RCC 7860 (cell line): ENCODE measurements at regions not wholly inside any gene's neighbourhood (a gene's known extent, or its start where the extent isn't known, plus 50 kb on each side); places are given as distances from the start of the nearest gene placed in this dataset.
"Not testable (repeated sequence)": the region's sequence is repeated elsewhere in the genome, so short reads cannot be mapped to it uniquely, and the experiment has no call there.

ENCODE experiments used
- DNase-seq: peaks from one replicate; pipeline ENCODE4 v3.0.0-alpha.2; 2015; ENCODE audit warnings: low spot score
- FAIRE-seq: peaks from 2 replicates; lab custom pipeline; 2012; peaks lifted over from hg19 to GRCh38; lab: Jason Lieb, UNC

DNA sequence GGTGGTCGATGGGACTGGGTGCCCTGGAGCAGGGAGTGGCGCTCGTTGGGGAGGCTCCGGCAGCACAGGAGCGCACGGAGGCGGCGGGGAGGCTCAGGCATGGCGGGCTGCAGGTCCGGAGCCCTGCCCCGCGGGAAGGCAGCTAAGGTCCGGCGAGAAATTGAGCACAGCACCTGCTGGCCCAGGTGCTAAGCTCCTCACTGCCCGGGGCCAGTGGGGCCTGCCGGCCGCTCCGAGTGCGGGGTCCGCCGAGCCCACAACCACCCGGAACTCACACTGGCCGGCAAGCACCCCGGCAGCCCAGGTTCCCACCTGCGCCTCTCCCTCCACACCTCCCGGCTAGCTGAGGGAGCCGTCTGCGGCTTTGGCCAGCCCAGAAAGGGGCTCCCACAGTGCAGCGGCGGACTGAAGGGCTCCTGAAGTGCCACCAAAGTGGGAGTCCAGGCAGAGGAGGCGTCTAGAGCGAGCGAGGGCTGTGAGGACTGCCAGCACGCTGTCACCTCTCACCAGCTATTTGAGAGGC is 88.8 kb upstream of the EEF2KMT start:
- DNase-seq = no peak
- FAIRE-seq = no peak

DNA sequence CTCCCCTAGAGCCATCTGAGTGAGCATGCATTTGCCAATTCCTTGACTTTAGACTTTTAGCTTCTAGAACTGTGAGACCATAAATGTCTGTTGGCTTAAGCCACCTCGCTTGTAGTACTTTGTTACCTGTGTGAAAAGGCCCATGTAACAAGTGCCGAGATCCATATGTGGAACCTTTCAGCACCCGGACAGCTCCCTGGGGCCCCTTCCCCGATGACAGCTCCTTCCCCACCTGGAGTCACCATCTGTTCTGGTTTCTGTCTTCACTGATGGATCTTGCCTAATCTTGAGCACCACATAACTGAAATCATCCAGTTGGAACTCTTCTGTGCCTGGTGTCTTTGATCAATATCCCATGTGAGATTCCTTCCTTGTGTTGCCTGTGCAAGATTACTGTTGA is 78.9 kb upstream of the EEF2KMT start:
- no peak for DNase-seq
- FAIRE-seq = no peak

DNA sequence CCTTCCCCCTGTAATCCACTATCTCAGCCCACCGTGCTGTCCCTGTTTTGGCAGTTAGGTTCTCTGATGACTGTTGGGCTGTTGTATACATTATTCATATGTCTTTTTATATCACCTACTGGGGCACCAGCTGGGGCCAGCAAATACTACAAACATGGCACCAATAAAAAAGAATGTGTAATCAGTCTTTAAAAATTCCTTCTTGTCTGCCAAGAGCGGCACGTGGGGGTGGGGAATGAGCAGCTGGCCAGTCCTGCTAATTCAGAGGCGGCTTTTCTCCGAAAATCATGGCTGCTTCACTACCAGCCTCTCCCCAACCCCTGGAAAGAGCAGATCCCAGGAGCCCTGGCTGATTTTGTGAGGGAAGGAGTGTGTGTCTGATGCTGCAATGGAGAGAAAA is 77.7 kb upstream of the EEF2KMT start:
- DNase-seq = no peak
- no peak for FAIRE-seq

DNA sequence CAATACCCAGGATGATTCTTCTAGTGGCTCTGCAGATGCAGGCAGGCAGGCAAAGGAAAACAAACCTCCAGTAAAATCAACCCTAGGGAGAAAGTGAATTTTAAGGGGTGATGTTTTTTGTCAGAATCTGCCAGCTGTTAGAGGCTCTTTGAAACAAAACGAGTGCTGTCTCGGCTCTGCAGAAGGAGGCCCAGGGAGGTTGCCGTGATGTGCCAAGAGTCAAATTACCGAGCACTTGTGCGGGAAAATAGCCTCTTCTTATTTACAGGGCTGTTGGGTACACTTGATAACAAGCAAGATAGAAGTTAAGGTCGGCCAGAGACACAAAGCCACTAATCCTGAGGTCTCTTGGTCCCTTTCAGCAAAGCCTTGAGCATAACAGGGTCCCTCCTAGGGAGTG is 68.9 kb upstream of the EEF2KMT start:
- FAIRE-seq = no peak
- no peak for DNase-seq

DNA sequence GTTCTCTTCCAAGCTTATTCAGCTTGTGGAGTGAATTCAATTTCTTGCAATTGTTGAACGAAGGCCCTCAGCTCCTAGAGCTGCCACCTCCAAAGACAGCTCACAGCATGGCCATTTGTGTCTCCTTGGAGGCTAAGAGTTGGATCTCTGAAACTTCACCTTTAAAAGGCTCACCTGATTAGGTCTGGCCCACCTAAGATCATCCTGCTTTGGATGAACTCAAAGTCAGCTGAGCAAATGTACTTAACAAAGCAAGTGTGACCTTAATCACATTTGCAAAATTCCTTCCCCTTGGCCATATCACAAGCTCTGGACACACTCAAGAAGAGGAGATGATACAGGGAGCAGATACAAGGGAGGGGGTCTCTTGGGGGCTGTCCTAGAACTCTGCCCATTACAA is 67.8 kb upstream of the EEF2KMT start:
- DNase-seq, FAIRE-seq: not testable (repeated sequence)

DNA sequence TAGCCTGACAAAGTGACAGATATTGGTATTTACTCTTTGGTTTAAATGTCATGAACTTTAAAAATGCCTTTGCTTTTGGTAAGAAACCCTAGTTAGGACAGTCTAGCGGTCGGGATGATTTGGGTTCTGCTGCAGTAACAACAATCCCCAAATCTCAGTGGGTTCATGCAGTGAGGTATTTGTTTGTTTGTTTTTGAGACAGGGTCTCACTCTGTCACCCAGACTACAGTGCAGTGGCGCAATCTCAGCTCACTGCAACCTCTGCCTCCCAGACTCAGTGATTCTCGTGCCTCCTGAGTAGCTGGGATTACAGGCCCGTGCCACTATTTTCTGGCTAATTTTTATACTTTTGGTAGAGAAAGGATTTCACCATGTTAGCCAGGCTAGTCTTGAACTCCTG is 65.2 kb upstream of the EEF2KMT start:
- DNase-seq, FAIRE-seq: not testable (repeated sequence)

DNA sequence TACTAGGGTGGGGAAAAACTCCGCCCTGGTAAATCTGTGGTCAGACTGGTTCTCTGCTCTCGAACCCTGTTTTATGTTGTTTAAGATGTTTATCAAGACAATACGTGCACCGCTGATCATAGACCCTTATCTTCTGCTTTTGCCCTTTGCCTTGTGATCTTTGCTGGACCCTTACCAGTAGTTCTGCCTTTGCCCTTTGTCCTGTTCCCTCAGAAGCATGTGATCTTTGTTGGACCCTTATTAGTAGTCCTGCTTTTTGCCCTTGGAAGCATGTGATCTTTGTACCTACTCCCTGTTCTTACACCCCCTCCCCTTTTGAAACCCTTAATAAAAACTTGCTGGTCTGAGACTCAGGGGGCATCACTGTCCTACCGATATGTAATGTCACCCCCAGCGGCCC is 64.3 kb upstream of the EEF2KMT start:
- not testable (repeated sequence) for FAIRE-seq, DNase-seq

DNA sequence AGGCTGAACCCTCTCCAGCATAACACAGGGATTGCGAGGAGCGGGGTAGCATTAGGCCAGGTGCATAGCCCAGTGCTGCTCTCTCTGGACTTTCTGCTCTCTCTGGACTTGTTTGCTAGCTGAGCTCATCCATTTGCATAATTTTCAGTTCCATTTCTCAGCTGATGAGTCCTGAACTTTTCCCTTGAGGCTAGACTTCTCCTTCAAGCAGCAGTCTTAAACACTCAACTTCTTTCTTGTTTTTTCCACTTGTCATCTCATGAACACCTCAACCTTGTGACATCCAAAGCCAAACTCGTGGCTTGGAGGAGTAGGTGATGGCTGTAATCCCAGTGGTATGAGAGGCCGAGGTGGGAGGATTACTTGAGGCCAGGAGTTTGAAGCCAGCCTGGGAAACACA is 62.4 kb upstream of the EEF2KMT start:
- not testable (repeated sequence) for DNase-seq, FAIRE-seq

DNA sequence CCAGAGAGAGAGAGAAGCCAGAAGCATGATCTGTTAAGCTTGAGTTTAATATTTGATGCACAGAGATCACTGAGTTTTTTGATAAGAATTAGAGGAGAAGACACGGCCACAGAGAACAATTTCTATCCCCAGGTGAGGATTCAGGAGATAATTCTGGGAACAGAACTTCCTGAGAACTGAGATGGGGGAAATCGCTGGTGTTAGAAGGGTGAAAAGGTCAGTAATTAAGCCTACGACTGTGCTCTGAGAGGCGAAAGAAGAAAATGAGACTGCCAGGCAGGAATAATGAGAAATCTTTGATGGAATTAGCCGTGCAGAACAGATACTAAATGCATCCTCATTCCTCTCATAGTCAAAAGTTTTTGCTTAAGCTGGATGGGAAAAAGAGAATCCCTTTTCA is 61.9 kb upstream of the EEF2KMT start:
- FAIRE-seq, DNase-seq: not testable (repeated sequence)

DNA sequence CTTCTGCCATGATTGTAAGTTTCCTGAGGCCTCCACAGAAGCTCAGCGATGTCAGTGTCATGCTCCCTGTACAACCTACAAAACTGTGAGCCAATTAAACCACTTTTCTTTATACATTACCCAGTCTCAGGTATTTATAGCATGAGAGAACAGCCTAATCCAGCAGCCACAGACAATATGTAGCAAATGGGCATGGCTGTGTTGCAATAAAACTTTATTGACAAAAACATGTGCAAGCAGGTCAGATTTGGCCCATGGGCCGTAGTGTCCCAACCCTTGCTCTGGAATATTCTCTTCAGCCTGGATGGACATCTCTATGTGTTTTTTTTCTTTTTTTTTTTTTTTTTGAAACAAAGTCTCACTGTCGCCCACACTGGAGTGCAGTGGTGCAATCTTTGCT is 60.9 kb upstream of the EEF2KMT start:
- FAIRE-seq (no peak), DNase-seq (no peak)

DNA sequence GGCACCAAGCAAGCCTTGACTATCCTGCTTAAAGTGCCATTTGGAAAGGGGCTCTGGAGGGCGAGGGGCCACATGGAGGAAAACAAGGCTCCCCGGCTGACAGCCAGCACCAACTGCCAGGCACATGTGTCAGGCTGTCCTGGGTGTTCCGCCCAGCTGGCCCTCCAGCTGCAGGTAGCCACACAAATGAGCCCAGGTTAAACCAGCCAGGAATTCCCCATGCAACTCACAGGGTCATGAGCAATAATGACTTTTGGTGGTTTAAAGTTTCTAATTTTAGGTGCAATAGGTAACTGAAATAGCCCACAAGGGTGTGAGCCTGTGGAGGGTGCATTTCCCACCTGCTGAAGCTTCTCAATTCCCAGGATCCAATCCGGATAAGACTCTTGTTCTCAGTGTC is 58.9 kb upstream of the EEF2KMT start:
- DNase-seq, FAIRE-seq: not testable (repeated sequence)

DNA sequence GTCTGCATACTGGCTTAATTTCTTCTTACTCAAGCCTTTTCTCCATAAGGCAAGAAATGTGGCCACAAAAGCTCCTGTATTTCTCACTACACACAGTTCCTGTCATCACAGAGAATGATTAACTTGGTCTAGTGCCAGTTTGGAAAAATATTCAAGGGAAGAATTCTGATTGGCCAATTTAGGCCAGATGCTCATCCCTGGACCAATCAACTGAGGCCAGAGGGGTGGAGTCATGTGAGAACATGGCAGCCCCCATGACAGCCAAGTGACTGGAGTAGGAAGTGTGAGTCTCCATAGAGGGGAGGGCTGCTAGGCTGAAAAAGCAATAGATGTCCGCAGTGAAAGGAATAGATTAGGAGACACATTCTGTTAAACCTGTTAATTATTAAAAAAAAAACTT is 56.4 kb upstream of the EEF2KMT start:
- not testable (repeated sequence) for FAIRE-seq, DNase-seq

DNA sequence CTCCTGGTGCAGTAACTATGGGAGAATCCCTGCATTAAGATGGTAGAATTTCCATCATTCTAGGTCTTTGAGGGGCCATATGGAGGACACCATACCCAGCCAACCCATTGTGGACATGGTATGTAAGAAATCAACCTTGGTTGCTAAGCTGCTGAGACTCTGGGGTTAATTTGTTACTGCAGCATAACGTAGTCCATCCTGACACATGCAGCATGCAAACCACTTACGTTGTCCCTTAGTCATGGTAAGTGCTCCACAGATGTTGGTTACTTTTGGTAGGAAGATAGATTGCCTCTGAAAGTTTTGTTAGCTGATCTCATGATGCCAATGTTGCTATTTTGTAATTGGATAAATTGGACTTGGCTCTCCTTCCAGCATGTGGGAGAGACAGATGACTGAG is 53.8 kb upstream of the EEF2KMT start:
- DNase-seq, FAIRE-seq: not testable (repeated sequence)
